ENCODE measurements at regions not wholly inside any gene's neighbourhood (a gene's known extent, or its start where the extent isn't known, plus 50 kb on each side); places are given as distances from the start of the nearest gene placed in this dataset.
A peak's percentile ranks its signal among the peaks of the same experiment; 100 is the strongest.
"Not testable (repeated sequence)": the region's sequence is repeated elsewhere in the genome, so short reads cannot be mapped to it uniquely, and the experiment has no call there.

- DNase-seq = no peak
These were observed 99.7 kb upstream of the EXOC2 start for GRCh38 chr6:792662-793061.

GRCh38 chr6:788058-788457, 95.1 kb upstream of the EXOC2 start:
- DNase-seq = peak; percentile 5

- peak; percentile 48 for DNase-seq
These were observed 94.2 kb upstream of the EXOC2 start for GRCh38 chr6:786946-787763.

GRCh38 chr6:783966-784735, 91.2 kb upstream of the EXOC2 start:
- DNase-seq = no peak

DNA sequence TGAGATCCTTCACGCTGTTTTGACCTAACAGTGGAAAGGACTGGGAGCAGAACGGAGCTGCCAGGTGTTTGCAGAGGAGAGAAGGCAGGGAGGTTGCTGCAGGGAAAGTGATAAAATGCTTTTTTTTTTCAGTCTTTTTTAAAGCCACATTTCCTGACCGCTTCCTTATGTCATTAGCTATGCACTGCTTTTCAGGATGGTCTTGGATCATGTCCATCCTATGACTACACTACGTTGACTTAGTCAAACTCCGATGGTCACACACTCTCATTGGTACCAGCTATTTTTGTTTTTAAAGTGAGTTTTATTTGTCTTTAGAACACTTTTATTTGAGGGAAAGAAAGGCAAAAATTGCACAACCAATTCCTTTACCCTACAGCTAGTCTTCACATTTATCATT, 89.2 kb upstream of the EXOC2 start:
- no peak for DNase-seq

DNA sequence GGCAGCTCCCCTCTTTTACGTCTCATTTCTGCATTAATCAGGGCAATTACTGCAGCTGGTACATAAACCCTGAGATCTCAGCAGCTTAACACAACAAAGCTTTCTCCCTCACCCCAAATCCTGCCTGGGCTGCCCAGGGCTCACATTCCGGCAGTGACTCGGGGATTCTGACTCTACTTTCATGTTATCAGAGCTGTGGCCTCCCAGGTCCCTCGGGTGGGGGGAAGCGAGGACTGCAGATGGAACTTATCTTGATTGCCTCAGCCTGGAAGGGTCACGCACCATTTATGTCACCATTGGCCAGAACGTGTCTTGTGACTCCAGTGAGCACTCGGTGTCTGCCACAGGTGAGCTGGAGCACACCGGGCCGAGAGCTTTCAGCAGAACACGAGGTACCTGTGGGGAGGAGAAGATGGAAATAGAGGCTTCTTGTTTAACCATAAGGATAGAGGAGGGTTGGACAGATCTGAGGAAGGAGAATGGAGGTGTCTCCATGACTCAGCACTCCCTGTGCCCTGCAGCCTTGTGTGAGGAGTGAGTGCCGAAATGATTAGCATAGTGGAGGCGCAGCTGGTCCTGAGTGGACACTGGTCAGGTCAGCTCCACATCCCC, 88.5 kb upstream of the EXOC2 start:
- DNase-seq = no peak

GRCh38 chr6:780706-781105, 87.8 kb upstream of the EXOC2 start:
- DNase-seq = no peak

DNA sequence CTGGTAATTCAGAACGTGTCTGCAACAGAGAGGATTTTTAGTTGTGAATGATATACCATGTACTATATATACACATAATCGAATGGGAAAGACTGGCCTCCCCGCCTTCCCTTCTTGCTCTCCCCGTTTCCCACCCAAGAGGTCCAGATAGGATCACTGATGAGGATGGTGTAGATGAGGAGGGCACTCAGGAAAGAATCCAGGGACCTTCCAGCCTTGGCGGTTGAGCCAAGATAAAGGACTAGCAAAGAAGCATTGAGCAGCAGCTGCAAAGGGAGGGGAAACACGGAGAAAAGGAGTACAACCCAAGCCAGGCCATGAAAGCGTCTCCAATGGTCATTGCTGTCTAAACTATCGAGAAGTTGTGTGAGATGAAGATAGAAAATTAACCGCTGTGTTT, 84.0 kb upstream of the EXOC2 start:
- DNase-seq = no peak

GRCh38 chr6:776528-776931, 83.6 kb upstream of the EXOC2 start:
- no peak for DNase-seq

DNA sequence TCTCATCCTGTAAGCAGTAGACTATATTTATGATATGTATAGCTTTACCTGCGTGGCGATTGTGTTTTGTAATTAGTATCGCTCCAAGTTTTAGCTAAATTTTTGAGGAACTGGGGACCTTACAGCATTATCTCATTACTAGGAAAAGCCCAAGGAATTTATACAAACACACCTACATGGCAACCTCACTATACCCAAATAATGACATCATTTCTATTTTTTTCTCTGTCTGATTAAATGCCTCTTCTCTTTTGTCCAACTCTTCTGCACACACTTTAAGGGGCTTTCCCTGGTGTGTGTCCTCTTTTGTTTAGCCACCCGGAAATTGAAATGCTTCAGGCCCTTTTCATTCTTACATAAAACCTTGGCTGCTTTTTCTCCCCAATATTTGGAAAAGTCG, 82.9 kb upstream of the EXOC2 start:
- DNase-seq = no peak

DNA sequence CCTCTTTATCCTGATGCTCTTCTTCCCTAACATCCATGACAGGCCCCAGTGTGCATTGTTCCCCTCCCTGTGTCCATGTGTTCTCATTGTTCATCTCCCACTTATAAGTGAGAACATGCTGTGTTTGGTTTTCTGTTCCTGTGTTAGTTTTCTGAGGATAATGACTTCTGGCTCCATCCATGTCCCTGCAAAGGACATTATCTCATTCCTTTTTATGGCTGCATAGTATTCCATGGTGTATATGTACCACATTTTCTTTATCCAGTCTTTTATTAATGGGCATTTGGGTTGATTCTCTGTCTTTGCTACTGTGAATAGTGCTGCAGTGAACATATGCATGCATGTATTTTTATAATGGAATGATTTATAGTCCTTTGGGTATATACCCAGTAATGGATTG, 78.7 kb upstream of the EXOC2 start:
- not testable (repeated sequence) for DNase-seq

- DNase-seq = no peak
These were observed 75.0 kb upstream of the EXOC2 start for GRCh38 chr6:767755-768512.

DNA sequence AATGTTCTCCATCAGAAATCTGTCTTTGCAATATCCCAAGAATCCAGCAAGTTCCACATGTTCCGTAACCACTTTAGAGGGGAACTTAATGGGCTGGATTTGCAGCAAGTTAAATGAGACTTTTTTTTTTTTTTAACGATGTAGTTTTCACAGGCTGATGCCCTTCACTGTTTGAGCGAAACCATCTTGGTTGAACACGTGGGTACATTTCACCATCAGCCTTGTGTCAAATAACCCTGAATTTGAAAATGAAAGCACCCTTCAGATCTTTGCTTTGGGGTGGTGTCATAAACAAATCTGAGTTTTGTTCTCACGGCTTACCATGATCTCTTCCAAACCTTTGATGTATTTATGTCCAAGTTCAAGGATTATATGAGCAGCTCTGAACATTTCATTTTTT, 73.7 kb upstream of the EXOC2 start:
- no peak for DNase-seq

- DNase-seq = no peak
These were observed 69.1 kb upstream of the EXOC2 start for GRCh38 chr6:761997-762396.

DNA sequence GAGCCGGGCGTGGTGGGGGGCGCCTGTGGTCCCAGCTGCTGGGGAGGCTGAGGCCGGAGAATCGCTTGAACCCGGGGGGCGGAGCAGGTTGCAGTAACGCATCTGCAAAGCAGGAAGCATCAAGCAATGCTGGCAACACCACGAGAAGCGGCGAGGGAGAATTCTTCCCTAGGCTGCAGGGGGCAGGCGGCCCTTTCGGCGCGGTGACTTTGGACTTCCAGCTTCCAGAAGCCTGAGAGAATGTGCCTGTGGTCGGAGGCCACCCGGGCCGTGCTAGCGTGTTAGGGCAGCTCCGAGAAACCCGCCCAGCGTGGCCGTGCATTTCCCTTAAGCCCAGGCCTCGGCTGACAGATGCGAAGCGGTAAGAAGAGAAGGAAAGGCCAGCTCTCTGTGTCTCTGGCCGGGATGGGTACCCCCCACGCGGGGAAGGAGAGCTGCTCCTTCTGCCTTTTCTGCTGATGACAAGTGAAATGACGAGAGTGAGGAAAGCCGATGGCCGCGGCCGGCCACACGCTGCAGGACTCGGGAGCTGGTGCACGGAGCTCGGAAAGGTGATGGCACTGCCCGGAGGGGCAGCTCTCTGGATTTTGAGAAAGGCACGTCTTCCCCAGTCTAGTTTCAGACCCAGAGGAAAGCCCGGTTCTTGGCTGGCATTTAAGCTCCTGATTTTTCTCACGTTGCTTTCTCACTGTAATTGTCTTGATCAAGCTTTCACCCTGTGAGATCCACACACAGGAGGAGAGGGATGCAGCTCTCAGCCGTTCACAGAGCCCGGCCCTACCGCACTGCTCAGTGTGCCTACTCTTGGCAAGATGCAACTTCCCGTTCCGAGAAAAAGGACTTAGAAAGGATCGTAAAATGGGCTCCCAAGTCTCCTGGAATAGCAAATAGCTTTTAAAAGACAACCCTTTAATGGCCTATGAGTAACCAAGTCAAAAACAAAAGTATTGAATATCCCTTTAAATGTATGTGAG, 68.3 kb upstream of the EXOC2 start:
- DNase-seq = no peak

DNA sequence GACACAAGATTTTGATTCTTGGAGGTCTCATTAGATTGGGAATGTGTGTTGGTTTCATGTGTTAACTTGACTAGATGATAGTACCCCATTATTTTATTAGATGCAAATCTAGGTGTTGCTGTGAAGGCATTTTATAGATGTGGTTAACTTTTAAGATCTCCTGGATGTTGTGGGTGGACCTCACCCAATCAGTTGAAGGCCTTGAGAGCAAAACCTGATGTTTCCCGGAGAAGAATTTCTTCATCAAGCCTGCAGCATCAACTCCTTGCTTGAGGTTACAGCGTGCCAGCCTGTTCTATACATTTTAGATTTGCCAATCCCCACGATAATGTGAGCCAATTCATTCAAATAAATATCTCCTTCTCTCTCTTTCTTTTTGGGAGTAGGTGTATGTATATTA, 66.8 kb upstream of the EXOC2 start:
- no peak for DNase-seq

- DNase-seq = no peak
These were observed 63.3 kb upstream of the EXOC2 start for GRCh38 chr6:756224-756623.

- no peak for DNase-seq
These were observed 61.3 kb upstream of the EXOC2 start for GRCh38 chr6:754202-754601.

DNA sequence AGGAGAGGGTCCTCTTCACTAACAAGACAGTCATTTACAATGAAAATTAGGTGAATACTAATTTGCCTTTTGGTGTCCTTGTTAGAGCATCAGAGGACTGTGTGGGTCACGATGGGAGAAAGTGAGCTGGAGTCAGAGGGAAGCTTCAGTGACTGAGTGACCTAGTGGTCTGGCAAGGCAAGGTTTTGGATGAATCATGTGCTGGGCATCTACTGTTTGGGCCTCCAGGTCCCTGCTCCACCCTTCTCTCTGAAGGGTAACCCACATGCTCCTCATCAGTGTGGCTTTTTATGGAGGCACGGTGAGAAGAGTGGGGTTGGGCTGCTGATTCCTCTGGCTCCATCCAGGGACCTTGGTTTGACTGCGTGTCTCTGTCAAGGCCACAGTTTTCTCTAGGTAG, 60.5 kb upstream of the EXOC2 start:
- no peak for DNase-seq

- DNase-seq = no peak
These were observed 59.5 kb upstream of the EXOC2 start for GRCh38 chr6:752438-752837.

GRCh38 chr6:751765-752164, 58.8 kb upstream of the EXOC2 start:
- DNase-seq = no peak

DNA sequence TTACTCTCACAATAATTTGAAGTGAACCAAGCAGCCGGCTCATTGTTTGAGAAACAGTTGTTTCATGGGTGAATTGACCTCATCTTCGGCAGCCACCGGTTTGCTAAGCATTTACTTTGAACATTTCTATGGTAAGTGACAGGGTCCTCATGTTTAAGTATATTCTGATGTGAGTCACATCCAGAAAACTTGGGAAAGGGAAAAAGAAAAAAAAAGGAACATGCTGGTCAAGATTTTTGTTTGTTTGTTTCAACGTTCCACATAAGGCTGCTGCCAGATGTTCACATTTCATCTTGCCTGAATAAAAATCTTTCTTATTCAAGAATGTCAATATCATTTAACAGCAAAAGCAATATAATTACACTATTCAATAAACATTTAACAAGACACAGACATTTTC, 55.0 kb upstream of the EXOC2 start:
- no peak for DNase-seq
